LNCAP (cell line): ENCODE measurements at regions not wholly inside any gene's neighbourhood (a gene's known extent, or its start where the extent isn't known, plus 50 kb on each side); places are given as distances from the start of the nearest gene placed in this dataset.

ENCODE experiments used
- CTCF ChIP-seq: fragments of 450-650 bp; IDR thresholded peaks from 2 replicates; pipeline ENCODE4 v1.5.1; 2017; ENCODE audit warnings: mild to moderate bottlenecking

GRCh38 chr9:124121725-124122124, 110.2 kb downstream of the LHX2 start:
- TF ChIP-seq CTCF: no peak

GRCh38 chr9:124122321-124122720, 110.8 kb downstream of the LHX2 start:
- TF ChIP-seq CTCF: no peak

- peak; percentile 29; the same call in 1 of the 2 replicates for TF ChIP-seq CTCF
Observed at GRCh38 chr9:124122813-124123462, 111.4 kb downstream of the LHX2 start.

GRCh38 chr9:124124729-124125650, 113.4 kb downstream of the LHX2 start:
- TF ChIP-seq CTCF: no peak

- TF ChIP-seq CTCF: no peak
Observed at GRCh38 chr9:124125651-124125977, 114.0 kb downstream of the LHX2 start.

- TF ChIP-seq CTCF: peak; percentile 97
Observed at GRCh38 chr9:124126648-124127646, 115.4 kb downstream of the LHX2 start.

- TF ChIP-seq CTCF: no peak
Observed at GRCh38 chr9:124128568-124129166, 117.1 kb downstream of the LHX2 start.
